HG02870 (cell line): ENCODE measurements at regions not wholly inside any gene's neighbourhood (a gene's known extent, or its start where the extent isn't known, plus 50 kb on each side); places are given as distances from the start of the nearest gene placed in this dataset.
A peak's percentile ranks its signal among the peaks of the same experiment; 100 is the strongest.
"Not testable (repeated sequence)": the region's sequence is repeated elsewhere in the genome, so short reads cannot be mapped to it uniquely, and the experiment has no call there.

Source experiments
- ATAC-seq: cut with Tn5 transposase; IDR thresholded peaks from one replicate; pipeline ENCODE4 v1.9.1; 2021; ENCODE audit warnings: mild to moderate bottlenecking, moderate library complexity; ENCODE audit not compliant: unreplicated experiment

- no peak for ATAC-seq
Measured at GRCh38 chr5:118311103-118311819, 677.1 kb downstream of the DTWD2 start.

- no peak for ATAC-seq
Measured at GRCh38 chr5:118310401-118310800, 677.9 kb downstream of the DTWD2 start.

- no peak for ATAC-seq
Measured at GRCh38 chr5:118303296-118303695, 685.1 kb downstream of the DTWD2 start.

GRCh38 chr5:118302786-118303185 is 685.6 kb downstream of the DTWD2 start:
- ATAC-seq, result no peak

GRCh38 chr5:118301696-118302095 is 686.7 kb downstream of the DTWD2 start:
- no peak for ATAC-seq

- no peak for ATAC-seq
Measured at GRCh38 chr5:118295045-118295444, 693.3 kb downstream of the DTWD2 start.

- no peak for ATAC-seq
Measured at GRCh38 chr5:118293378-118293777, 695.0 kb downstream of the DTWD2 start.

GRCh38 chr5:118290204-118290603 is 698.1 kb downstream of the DTWD2 start:
- no peak for ATAC-seq

GRCh38 chr5:118284230-118284629 is 704.1 kb downstream of the DTWD2 start:
- ATAC-seq, result peak; percentile 51

- ATAC-seq, result not testable (repeated sequence)
Measured at GRCh38 chr5:118282480-118283038, 705.8 kb downstream of the DTWD2 start.

- ATAC-seq, result no peak
Measured at GRCh38 chr5:118279540-118280294, 708.6 kb downstream of the DTWD2 start.

GRCh38 chr5:118270526-118270925 is 717.8 kb downstream of the DTWD2 start:
- ATAC-seq, result no peak

- ATAC-seq, result no peak
Measured at GRCh38 chr5:118258223-118258622, 730.1 kb downstream of the DTWD2 start.

GRCh38 chr5:118257066-118257465 is 731.3 kb downstream of the DTWD2 start:
- no peak for ATAC-seq

GRCh38 chr5:118253225-118254061 is 734.9 kb downstream of the DTWD2 start:
- no peak for ATAC-seq

- ATAC-seq, result peak; percentile 75
Measured at GRCh38 chr5:118249386-118249785, 739.0 kb downstream of the DTWD2 start.

- no peak for ATAC-seq
Measured at GRCh38 chr5:118247458-118247857, 740.9 kb downstream of the DTWD2 start.

GRCh38 chr5:118243613-118244012 is 744.7 kb downstream of the DTWD2 start:
- no peak for ATAC-seq

GRCh38 chr5:118243068-118243467 is 745.3 kb downstream of the DTWD2 start:
- ATAC-seq, result no peak

- ATAC-seq, result peak; percentile 69
Measured at GRCh38 chr5:118236108-118236849, 752.1 kb downstream of the DTWD2 start.
